H1 (cell line): ENCODE measurements at regions not wholly inside any gene's neighbourhood (a gene's known extent, or its start where the extent isn't known, plus 50 kb on each side); places are given as distances from the start of the nearest gene placed in this dataset.

Experiments used
- CTCF ChIA-PET: fragments of 300-600 bp; sonication (Branson Sonifier 250); formaldehyde crosslinking; loops from one replicate; lab custom pipeline; 2021; ENCODE audit not compliant: partially characterized antibody; lab: Charles Lee
- POLR2A ChIA-PET: fragments of 300-600 bp; sonication (Branson Sonifier 250); formaldehyde crosslinking; loops from one replicate; lab custom pipeline; 2021; ENCODE audit warnings: inconsistent platforms; ENCODE audit not compliant: partially characterized antibody; lab: Charles Lee
- DNase-seq, 2 experiments: peaks; one replicate each; pipeline versions ENCODE4 v3.0.0 to v3.0.0-alpha.2; 2010 to 2022; ENCODE audit warnings: low spot score in 2 of 2, low read depth in 1 of 2, mixed read lengths in 1 of 2
- FAIRE-seq: peaks from 2 replicates; lab custom pipeline; 2011; peaks lifted over from hg19 to GRCh38; lab: Jason Lieb, UNC
- H2AFZ ChIP-seq: 2 replicates; pipeline ENCODE4 v1.8.1; 2012; ENCODE audit warnings: low read length, inconsistent platforms
- H2AK5ac ChIP-seq: 2 replicates; pipeline ENCODE4 v1.6.1; 2013; ENCODE audit warnings: low read depth, low read length
- H2BK120ac ChIP-seq: replicated peaks from 2 replicates; pipeline ENCODE3; 2013; ENCODE audit warnings: low read depth, low read length, inconsistent platforms
- H2BK12ac ChIP-seq: 2 replicates; pipeline ENCODE4 v1.6.1; 2013; ENCODE audit warnings: low read depth, low read length
- H2BK15ac ChIP-seq: 2 replicates; pipeline ENCODE4 v1.6.1; 2013; ENCODE audit warnings: low read length
- H2BK20ac ChIP-seq: 2 replicates; pipeline ENCODE4 v1.6.1; 2013; ENCODE audit warnings: low read length
- H2BK5ac ChIP-seq: 2 replicates; pipeline ENCODE4 v1.6.1; 2013; ENCODE audit warnings: low read depth, low read length
- H3K14ac ChIP-seq: 2 replicates; pipeline ENCODE4 v1.6.1; 2013; ENCODE audit warnings: inconsistent platforms; ENCODE audit not compliant: insufficient read length
- H3K18ac ChIP-seq: 2 replicates; pipeline ENCODE4 v1.6.1; 2013; ENCODE audit warnings: low read length; ENCODE audit errors: extremely low read depth
- H3K23ac ChIP-seq: 2 replicates; pipeline ENCODE4 v1.6.1; 2013; ENCODE audit warnings: inconsistent platforms; ENCODE audit not compliant: insufficient read length
- H3K23me2 ChIP-seq: 2 replicates; pipeline ENCODE4 v1.6.1; 2013; ENCODE audit warnings: low read depth, low read length
- H3K27ac ChIP-seq: 2 replicates; pipeline ENCODE4 v1.6.1; 2011; ENCODE audit warnings: low read depth, low read length, inconsistent platforms
- H3K27me3 ChIP-seq, 4 experiments: replicated peaks in 1 of 4; 1 replicate in 1 of 4; 2 replicates in 3 of 4; pipeline versions ENCODE4 v1.6.1 to v1.8.1; 2011 to 2013; ENCODE audit warnings: low read length in 3 of 4, mild to moderate bottlenecking in 3 of 4, inconsistent platforms in 2 of 4, mixed read lengths in 2 of 4, moderate library complexity in 1 of 4; ENCODE audit not compliant: control insufficient read depth in 3 of 4, insufficient read depth in 3 of 4; ENCODE audit errors: extremely low read depth in 1 of 4
- H3K36me3 ChIP-seq, 4 experiments: 2 replicates each; pipeline versions ENCODE4 v1.6.1 to v1.8.1; 2011 to 2013; ENCODE audit warnings: mild to moderate bottlenecking in 4 of 4, low read length in 3 of 4, moderate library complexity in 2 of 4, control low read depth in 1 of 4, inconsistent platforms in 1 of 4; ENCODE audit not compliant: insufficient read depth in 4 of 4, control insufficient read depth in 2 of 4
- H3K4ac ChIP-seq: replicated peaks from 2 replicates; pipeline ENCODE3; 2013; ENCODE audit warnings: low read length, low read depth, mixed read lengths, inconsistent platforms; ENCODE audit not compliant: insufficient read length
- H3K4me1 ChIP-seq, 4 experiments: replicated peaks in 1 of 4; 1 replicate in 1 of 4; 2 replicates in 3 of 4; pipeline versions ENCODE4 v1.6.1 to v1.8.1; 2011 to 2013; ENCODE audit warnings: low read length in 3 of 4, inconsistent platforms in 2 of 4, mixed read lengths in 1 of 4; ENCODE audit not compliant: insufficient read depth in 4 of 4, control insufficient read depth in 3 of 4
- H3K4me2 ChIP-seq, 2 experiments: 2 replicates each; pipeline versions ENCODE4 v1.6.1 to v1.8.1; 2011 to 2013; ENCODE audit warnings: low read depth in 2 of 2, low read length in 2 of 2, control low read depth in 1 of 2, inconsistent platforms in 1 of 2, mild to moderate bottlenecking in 1 of 2; ENCODE audit not compliant: insufficient read depth in 1 of 2
- H3K4me3 ChIP-seq, 4 experiments: fragments of 200-600, 300-600 bp in 1 of 4; sonication (generic), shearing (Covaris generic), sonication (Bioruptor Twin) in 1 of 4; 2 replicates each; pipeline versions ENCODE4 v1.5.1 to v1.8.1; 2011 to 2016; ENCODE audit warnings: low read length in 4 of 4, low read depth in 3 of 4, control low read depth in 2 of 4, inconsistent platforms in 2 of 4, mild to moderate bottlenecking in 2 of 4, mixed read lengths in 1 of 4, moderate library complexity in 1 of 4; ENCODE audit not compliant: insufficient read depth in 2 of 4; ENCODE audit errors: extremely low read depth in 1 of 4
- H3K56ac ChIP-seq: replicated peaks from 2 replicates; pipeline ENCODE3; 2013; ENCODE audit warnings: low read depth, mild to moderate bottlenecking, mixed read lengths, low read length, inconsistent platforms; ENCODE audit not compliant: insufficient read length
- H3K79me1 ChIP-seq: 2 replicates; pipeline ENCODE4 v1.6.1; 2013; ENCODE audit warnings: low read depth, low read length, control low read depth
- H3K79me2 ChIP-seq, 2 experiments: 2 replicates each; pipeline versions ENCODE4 v1.6.1 to v1.8.1; 2012 to 2013; ENCODE audit warnings: low read length in 2 of 2, mild to moderate bottlenecking in 2 of 2, inconsistent platforms in 1 of 2; ENCODE audit not compliant: insufficient read depth in 2 of 2, control insufficient read depth in 1 of 2
- H3K9ac ChIP-seq, 4 experiments: replicated peaks in 1 of 4; 1 replicate in 1 of 4; 2 replicates in 3 of 4; pipeline versions ENCODE4 v1.6.1 to v1.8.1; 2011 to 2013; ENCODE audit warnings: low read depth in 3 of 4, low read length in 3 of 4, control low read depth in 2 of 4, mild to moderate bottlenecking in 2 of 4, moderate library complexity in 2 of 4, inconsistent platforms in 1 of 4; ENCODE audit errors: extremely low read depth in 1 of 4
- H3K9me3 ChIP-seq, 2 experiments: 2 replicates each; pipeline versions ENCODE4 v1.6.1 to v1.8.1; 2012 to 2013; ENCODE audit warnings: mild to moderate bottlenecking in 2 of 2, moderate library complexity in 2 of 2, control low read depth in 1 of 2, inconsistent platforms in 1 of 2, low read depth in 1 of 2, low read length in 1 of 2, mixed read lengths in 1 of 2; ENCODE audit not compliant: insufficient read depth in 2 of 2
- H4K20me1 ChIP-seq, 2 experiments: replicated peaks in 1 of 2; 2 replicates each; pipeline versions ENCODE3 to v1.8.1; 2011 to 2013; ENCODE audit warnings: inconsistent platforms in 2 of 2, low read length in 2 of 2, mild to moderate bottlenecking in 1 of 2; ENCODE audit not compliant: insufficient read depth in 2 of 2, control insufficient read depth in 1 of 2
- H4K5ac ChIP-seq: 2 replicates; pipeline ENCODE4 v1.6.1; 2013; ENCODE audit warnings: low read length, low read depth, mixed read lengths, inconsistent platforms; ENCODE audit not compliant: insufficient read length
- H4K8ac ChIP-seq: 2 replicates; pipeline ENCODE4 v1.8.0; 2013; ENCODE audit warnings: mild to moderate bottlenecking, moderate library complexity, low read length, inconsistent platforms; ENCODE audit not compliant: insufficient read depth; ENCODE audit errors: extremely low read depth
- H4K91ac ChIP-seq: replicated peaks from 2 replicates; pipeline ENCODE3; 2013; ENCODE audit warnings: low read length, mixed read lengths, inconsistent platforms; ENCODE audit not compliant: insufficient read length
- EP300 ChIP-seq, 2 experiments: IDR thresholded peaks; 1 replicate in 1 of 2; 2 replicates in 1 of 2; pipeline ENCODE4 v1.6.1; 2011 to 2012; ENCODE audit warnings: low read depth in 2 of 2, low read length in 2 of 2, mild to moderate bottlenecking in 2 of 2, borderline replicate concordance in 1 of 2, inconsistent platforms in 1 of 2, moderate library complexity in 1 of 2
- EZH2 ChIP-seq: fragments of 200-600 bp; sonication (generic); IDR thresholded peaks from 2 replicates; pipeline ENCODE4 v1.7.1; 2012; ENCODE audit warnings: low read depth, mild to moderate bottlenecking, moderate library complexity, low read length, inconsistent platforms; ENCODE audit not compliant: severe bottlenecking
- MAX ChIP-seq: IDR thresholded peaks from 2 replicates; pipeline ENCODE4 v1.6.1; 2012; ENCODE audit warnings: inconsistent platforms
- NRF1 ChIP-seq: IDR thresholded peaks from 2 replicates; pipeline ENCODE4 v1.6.1; 2011; ENCODE audit warnings: mild to moderate bottlenecking, low read depth, low read length, improper control_type of control experiment
- RAD21 ChIP-seq, 2 experiments: IDR thresholded peaks in 1 of 2; conservative IDR thresholded peaks in 1 of 2; 2 replicates each; pipeline ENCODE4 v1.6.1; 2011; ENCODE audit warnings: low read depth in 2 of 2, low read length in 2 of 2, improper control_type of control experiment in 1 of 2, inconsistent platforms in 1 of 2, mild to moderate bottlenecking in 1 of 2, moderate library complexity in 1 of 2
- TEAD4 ChIP-seq: IDR thresholded peaks from 2 replicates; pipeline ENCODE4 v1.6.1; 2012; ENCODE audit warnings: low read depth, low read length, inconsistent platforms, mixed read lengths
- USF2 ChIP-seq: IDR thresholded peaks from 2 replicates; pipeline ENCODE4 v1.6.1; 2011; ENCODE audit warnings: low read length, improper control_type of control experiment
- WGBS, 2 experiments: shearing (Covaris generic) in 1 of 2; methylation state at CpG; one replicate each; pipeline versions ENCODE4 v1.1.6 to v1.1.7; 2013 to 2015; ENCODE audit warnings: low lambda C conversion rate in 2 of 2, mixed read lengths in 2 of 2, inconsistent platforms in 1 of 2, low coverage in 1 of 2, missing lambda C conversion rate in 1 of 2; ENCODE audit not compliant: insufficient replicate concordance in 2 of 2, insufficient coverage in 1 of 2, insufficient read length in 1 of 2; ENCODE audit errors: extremely low coverage in 1 of 2, missing lambda C conversion rate in 1 of 2; 5-methylcytosine and 5-hydroxymethylcytosine counted together

GRCh38 chr6:167452338-167453081 is 127.6 kb downstream of the TTLL2 start:
- H2AK5ac ChIP-seq = no peak overlapping the region
- FAIRE-seq (no peak), DNase-seq (no peak)
- H4K91ac ChIP-seq = no peak overlapping the region
- H3K27ac ChIP-seq = no peak overlapping the region
- no peak overlapping the region for H2BK120ac ChIP-seq
- no peak overlapping the region for H3K4me3 ChIP-seq
- no peaks in the 10 kb centered on the region for H3K79me1 ChIP-seq
- H3K36me3 ChIP-seq = no peaks in the 10 kb centered on the region
- no peak overlapping the region for H2BK15ac ChIP-seq
- H4K20me1 ChIP-seq = no peaks in the 10 kb centered on the region
- no peak overlapping the region for H3K14ac ChIP-seq
- no peak overlapping the region for H3K4me2 ChIP-seq
- H2BK12ac ChIP-seq = no peak overlapping the region
- H3K9ac ChIP-seq = no peak overlapping the region
- 92% methylated on average over 8 of the region's 8 CpGs; no CpG with 5 or more reads in 1 of the 2 experiments for WGBS, 2 experiments
- POLR2A ChIA-PET = interaction anchor here (1.1 kb wide), 1 partner anchor 14 kb away, joined by 3 read pairs; no protein-coding TSS in a partner anchor
- no peak overlapping the region for H3K4ac ChIP-seq
- peaks cover 0 to 5% (median 1%) of the 10 kb centered on the region in 4 experiments; a peak in 3 of 7 replicates for H3K4me1 ChIP-seq
- no peak overlapping the region for H3K18ac ChIP-seq
- H3K9me3 ChIP-seq = no peaks in the 10 kb centered on the region
- H3K79me2 ChIP-seq = no peaks in the 10 kb centered on the region
- no peak overlapping the region for H4K8ac ChIP-seq
- H2AFZ ChIP-seq = no peak overlapping the region
- H3K23ac ChIP-seq = no peak overlapping the region
- H3K56ac ChIP-seq = no peak overlapping the region
- no peak overlapping the region for H2BK5ac ChIP-seq
- H3K23me2 ChIP-seq = peaks cover 9% of the 10 kb centered on the region; the same call in 1 of the 2 replicates
- H4K5ac ChIP-seq = no peak overlapping the region
- TF ChIP-seq TEAD4 (no peak), NRF1 (no peak), EZH2 (no peak), RAD21 (IDR thresholded peaks at IDR 0.05 in 1 of 2, conservative IDR thresholded peaks at IDR 0.05 in 1 of 2; ENCODE audit: low read depth in 2 of 2, low read length in 2 of 2) (no peak), MAX (no peak), USF2 (no peak), EP300 (IDR thresholded peaks at IDR 0.05; ENCODE audit: borderline replicate concordance in 1 of 2, low read depth in 2 of 2, low read length in 2 of 2) (no peak)
- TF ChIP-seq, all 59 proteins: peak for 0
- peak overlapping the region; percentile 75 for H2BK20ac ChIP-seq
- no peaks in the 10 kb centered on the region for H3K27me3 ChIP-seq
- CTCF ChIA-PET = interaction anchor here (1.8 to 2.4 kb wide), 2 partner anchors 9 to 18 kb away, joined by 4 to 11 read pairs; no protein-coding TSS in a partner anchor
